PC-9 (cell line): ENCODE measurements at regions not wholly inside any gene's neighbourhood (a gene's known extent, or its start where the extent isn't known, plus 50 kb on each side); places are given as distances from the start of the nearest gene placed in this dataset.

Experiments
- BruUV-seq: library from RNA; stranded (reverse); fragments of 400-500 nt; replicated peaks from 2 replicates; lab custom pipeline; 2021; lab: Mats Ljungman, UMichigan
- CTCF ChIA-PET: fragments of 300-600 bp; sonication (Branson Sonifier 250); formaldehyde crosslinking; loops from one replicate; lab custom pipeline; 2022; ENCODE audit warnings: antibody characterized with exemption; lab: Charles Lee
- POLR2A ChIA-PET: fragments of 300-600 bp; sonication (Branson Sonifier 250); formaldehyde crosslinking; loops from one replicate; lab custom pipeline; 2022; ENCODE audit warnings: antibody characterized with exemption; ENCODE audit not compliant: unreplicated experiment; lab: Charles Lee
- DNase-seq, 2 experiments: peaks; one replicate each; pipeline versions ENCODE4 v3.0.0 to v3.0.0-alpha.2; 2015 to 2022; ENCODE audit warnings: mixed read lengths in 1 of 2
- H2AFZ ChIP-seq: fragments of 200-600 bp; sonication (generic); 2 replicates; pipeline ENCODE4 v1.8.1; 2017; ENCODE audit warnings: antibody characterized with exemption
- H3F3A ChIP-seq: fragments of 200-600 bp; sonication (generic); 2 replicates; pipeline ENCODE4 v1.8.1; 2017; ENCODE audit warnings: antibody characterized with exemption, mild to moderate bottlenecking, low read depth; ENCODE audit not compliant: insufficient read depth
- H3K27ac ChIP-seq: fragments of 200-600 bp; sonication (generic); 2 replicates; pipeline ENCODE4 v1.6.1; 2016; ENCODE audit warnings: mixed run types
- H3K27me3 ChIP-seq: fragments of 200-600 bp; sonication (generic); 2 replicates; pipeline ENCODE4 v1.6.1; 2016; ENCODE audit warnings: low read depth, mixed run types; ENCODE audit not compliant: insufficient read depth
- H3K36me3 ChIP-seq: fragments of 200-600 bp; sonication (generic); 2 replicates; pipeline ENCODE4 v1.6.1; 2016; ENCODE audit warnings: low read depth, mixed run types
- H3K4me1 ChIP-seq: fragments of 200-600 bp; sonication (generic); replicated peaks from 2 replicates; pipeline ENCODE4 v1.6.1; 2016; ENCODE audit warnings: mixed run types; ENCODE audit not compliant: insufficient read depth
- H3K4me2 ChIP-seq: fragments of 200-600 bp; sonication (generic); 2 replicates; pipeline ENCODE4 v1.6.1; 2017; ENCODE audit warnings: mixed run types
- H3K4me3 ChIP-seq: fragments of 200-600 bp; sonication (generic); 2 replicates; pipeline ENCODE4 v1.6.1; 2016; ENCODE audit warnings: mixed run types
- H3K79me2 ChIP-seq: fragments of 200-600 bp; sonication (generic); 2 replicates; pipeline ENCODE4 v1.6.1; 2017; ENCODE audit warnings: low read depth, mixed run types
- H3K9me2 ChIP-seq: fragments of 200-600 bp; sonication (generic); 2 replicates; pipeline ENCODE4 v1.8.1; 2017; ENCODE audit warnings: mild to moderate bottlenecking; ENCODE audit not compliant: insufficient read depth
- H3K9me3 ChIP-seq: fragments of 200-600 bp; sonication (generic); 2 replicates; pipeline ENCODE4 v1.8.1; 2016; ENCODE audit warnings: low read depth; ENCODE audit not compliant: insufficient read depth
- H4K20me1 ChIP-seq: fragments of 200-600 bp; sonication (generic); 2 replicates; pipeline ENCODE4 v1.8.1; 2017; ENCODE audit not compliant: insufficient read depth
- EZH2 ChIP-seq: fragments of 200-600 bp; sonication (generic); IDR thresholded peaks from 2 replicates; pipeline ENCODE4 v1.8.0; 2017; ENCODE audit warnings: antibody characterized with exemption, low read depth
- intact Hi-C: fragments of 100-400 bp; cut with micrococcal nuclease; formaldehyde crosslinking; loops from one replicate; pipeline ENCODE4 v1.10.0; 2022; ENCODE audit not compliant: unreplicated experiment
- TF ChIP-seq, protein P1 (sequence below): fragments of 200-600 bp; sonication (generic); conservative IDR thresholded peaks from 2 replicates; pipeline ENCODE4 v1.6.1; 2017; ENCODE audit warnings: mixed run types, antibody characterized with exemption, mild to moderate bottlenecking, moderate library complexity

DNA sequence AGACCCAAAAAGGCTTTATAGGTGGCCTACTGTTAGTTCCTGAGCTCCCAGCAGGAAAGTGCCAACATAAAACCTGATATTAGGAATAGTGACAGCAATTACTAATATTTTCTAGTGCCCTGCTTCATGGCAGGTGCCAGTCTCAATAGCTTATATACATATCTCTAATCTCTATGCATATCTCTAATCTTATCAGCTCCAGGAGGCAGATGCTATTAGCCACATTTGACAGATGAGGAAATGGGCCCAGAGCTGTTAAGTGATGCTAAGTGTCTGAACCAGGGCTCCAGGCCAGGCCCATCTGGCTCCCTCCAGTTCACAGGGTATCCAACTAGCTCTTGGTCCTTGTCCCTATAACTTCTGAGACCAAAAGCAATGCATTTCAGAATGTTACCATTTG, 142.5 kb downstream of the CHIC2 start:
- ChIA-PET CTCF (no interaction called here), POLR2A (no interaction called here)
- BruUV-seq, result no TSS peak
- no peaks in the 10 kb centered on the region for H3K9me3 ChIP-seq
- no peak for TF ChIP-seq EZH2
- TF ChIP-seq, protein P1, sequence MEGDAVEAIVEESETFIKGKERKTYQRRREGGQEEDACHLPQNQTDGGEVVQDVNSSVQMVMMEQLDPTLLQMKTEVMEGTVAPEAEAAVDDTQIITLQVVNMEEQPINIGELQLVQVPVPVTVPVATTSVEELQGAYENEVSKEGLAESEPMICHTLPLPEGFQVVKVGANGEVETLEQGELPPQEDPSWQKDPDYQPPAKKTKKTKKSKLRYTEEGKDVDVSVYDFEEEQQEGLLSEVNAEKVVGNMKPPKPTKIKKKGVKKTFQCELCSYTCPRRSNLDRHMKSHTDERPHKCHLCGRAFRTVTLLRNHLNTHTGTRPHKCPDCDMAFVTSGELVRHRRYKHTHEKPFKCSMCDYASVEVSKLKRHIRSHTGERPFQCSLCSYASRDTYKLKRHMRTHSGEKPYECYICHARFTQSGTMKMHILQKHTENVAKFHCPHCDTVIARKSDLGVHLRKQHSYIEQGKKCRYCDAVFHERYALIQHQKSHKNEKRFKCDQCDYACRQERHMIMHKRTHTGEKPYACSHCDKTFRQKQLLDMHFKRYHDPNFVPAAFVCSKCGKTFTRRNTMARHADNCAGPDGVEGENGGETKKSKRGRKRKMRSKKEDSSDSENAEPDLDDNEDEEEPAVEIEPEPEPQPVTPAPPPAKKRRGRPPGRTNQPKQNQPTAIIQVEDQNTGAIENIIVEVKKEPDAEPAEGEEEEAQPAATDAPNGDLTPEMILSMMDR, result no peak
- H3K27me3 ChIP-seq, result no peaks in the 10 kb centered on the region
- no peak overlapping the region for H3K4me2 ChIP-seq
- H3F3A ChIP-seq, result peaks cover 3% of the 10 kb centered on the region; the same call in 1 of the 2 replicates
- no peak overlapping the region for H3K27ac ChIP-seq
- no peak overlapping the region for H3K4me3 ChIP-seq
- H3K79me2 ChIP-seq, result no peaks in the 10 kb centered on the region
- intact Hi-C loops, result no loop called here
- no peaks in the 10 kb centered on the region for H3K9me2 ChIP-seq
- no peaks in the 10 kb centered on the region for H3K36me3 ChIP-seq
- peaks cover 33% of the 10 kb centered on the region for H3K4me1 ChIP-seq
- H4K20me1 ChIP-seq, result no peaks in the 10 kb centered on the region
- DNase-seq, result no peak
- no peak overlapping the region for H2AFZ ChIP-seq

DNA sequence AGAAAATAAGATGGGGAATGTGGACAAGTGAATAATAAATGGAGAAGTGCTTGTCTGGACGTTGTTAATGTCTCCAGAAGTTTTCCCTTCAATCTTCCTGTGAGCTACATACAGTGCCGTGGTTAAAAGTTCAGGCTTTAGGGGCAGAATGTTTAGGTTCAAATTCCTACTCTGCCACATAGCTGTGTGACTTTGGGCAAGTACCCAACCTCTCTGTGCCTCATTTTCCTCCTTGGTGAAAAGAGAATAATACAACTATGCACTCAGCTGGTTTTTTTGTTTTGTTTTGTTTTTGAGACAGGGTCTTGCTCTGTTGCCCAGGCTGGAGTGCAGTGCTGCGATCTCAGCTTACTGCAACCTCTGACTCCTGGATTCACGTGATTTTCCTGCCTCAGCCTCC, 143.5 kb downstream of the CHIC2 start:
- intact Hi-C loops, result no loop called here
- POLR2A ChIA-PET, result no interaction called here

DNA sequence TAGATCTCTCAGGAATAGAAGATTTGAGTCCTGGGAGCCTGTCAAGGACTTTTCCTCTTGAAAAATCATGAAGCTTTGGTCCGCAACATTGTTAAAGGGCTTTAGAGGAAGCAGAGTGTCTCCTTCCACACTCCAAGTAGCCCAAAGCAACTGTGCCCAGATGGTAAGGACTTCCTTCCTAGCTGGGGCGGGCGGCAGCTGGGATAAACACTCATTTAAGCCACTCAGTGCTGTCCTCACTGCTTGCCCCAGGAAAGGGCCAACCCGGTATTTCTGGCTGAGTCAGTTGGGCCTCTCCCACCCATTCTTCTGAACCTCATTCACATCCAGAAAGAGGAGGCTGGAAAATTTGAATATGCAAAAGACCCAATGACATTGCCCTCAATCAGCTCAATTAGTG, 144.3 kb downstream of the CHIC2 start:
- BruUV-seq, result no TSS peak
- peaks cover 2% of the 10 kb centered on the region; the same call in 1 of the 2 replicates for H3F3A ChIP-seq
- no peaks in the 10 kb centered on the region for H3K36me3 ChIP-seq
- DNase-seq, result no peak
- ChIA-PET POLR2A (interaction anchor here (0.7 kb wide), 1 partner anchor 275 kb away, joined by 3 read pairs; no protein-coding TSS in a partner anchor), CTCF (interaction anchor here (0.6 kb wide), 1 partner anchor 11 kb away, joined by 3 read pairs; no protein-coding TSS in a partner anchor)
- no peak overlapping the region for H2AFZ ChIP-seq
- H3K27me3 ChIP-seq, result no peaks in the 10 kb centered on the region
- H3K4me3 ChIP-seq, result no peak overlapping the region
- TF ChIP-seq, protein P1, result no peak
- no peak for TF ChIP-seq EZH2
- no peaks in the 10 kb centered on the region for H3K79me2 ChIP-seq
- intact Hi-C loops, result no loop called here
- no peaks in the 10 kb centered on the region for H4K20me1 ChIP-seq
- peaks cover 31% of the 10 kb centered on the region for H3K4me1 ChIP-seq
- H3K9me3 ChIP-seq, result no peaks in the 10 kb centered on the region
- H3K27ac ChIP-seq, result no peak overlapping the region
- no peaks in the 10 kb centered on the region for H3K9me2 ChIP-seq
- H3K4me2 ChIP-seq, result no peak overlapping the region

More for the DNA sequence above, 143.5 kb downstream of the CHIC2 start:
- no peaks in the 10 kb centered on the region for H4K20me1 ChIP-seq
- H3F3A ChIP-seq, result peaks cover 3% of the 10 kb centered on the region; the same call in 1 of the 2 replicates
- no peak for DNase-seq
- TF ChIP-seq, protein P1, result no peak
- no peak for TF ChIP-seq EZH2
- CTCF ChIA-PET, result no interaction called here
- H3K79me2 ChIP-seq, result no peaks in the 10 kb centered on the region
- H3K4me1 ChIP-seq, result peaks cover 33% of the 10 kb centered on the region
- H3K36me3 ChIP-seq, result no peaks in the 10 kb centered on the region
- H3K9me2 ChIP-seq, result no peaks in the 10 kb centered on the region
- no TSS peak for BruUV-seq
- no peak overlapping the region for H3K4me2 ChIP-seq
- H3K27ac ChIP-seq, result no peak overlapping the region
- no peaks in the 10 kb centered on the region for H3K27me3 ChIP-seq
- H3K9me3 ChIP-seq, result no peaks in the 10 kb centered on the region
- no peak overlapping the region for H3K4me3 ChIP-seq
- H2AFZ ChIP-seq, result no peak overlapping the region
